ENCODE measurements at regions not wholly inside any gene's neighbourhood (a gene's known extent, or its start where the extent isn't known, plus 50 kb on each side); places are given as distances from the start of the nearest gene placed in this dataset.
"Not testable (repeated sequence)": the region's sequence is repeated elsewhere in the genome, so short reads cannot be mapped to it uniquely, and the experiment has no call there.

DNA sequence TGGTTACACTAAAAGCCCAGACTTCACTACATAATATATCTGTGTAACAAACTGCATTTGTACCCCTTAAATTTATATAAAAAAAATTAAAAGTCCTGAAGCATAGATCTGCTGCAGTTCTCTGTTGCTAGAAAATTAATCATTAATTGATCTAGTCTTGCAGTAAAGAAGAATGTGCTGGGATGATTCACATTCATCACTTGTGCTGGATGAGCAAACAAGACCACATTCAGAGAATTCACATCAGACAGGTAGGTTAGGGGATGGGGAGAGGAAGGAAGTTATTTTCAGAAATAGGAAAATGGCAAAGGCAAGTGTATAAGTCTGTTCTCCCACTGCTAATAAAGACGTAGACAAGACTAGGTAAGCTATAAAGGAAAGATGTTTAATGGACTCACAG is 1019.0 kb downstream of the KCNMA1 start:
- CTCF ChIA-PET: no interaction called here
- DNase-seq (ENCODE audit: low spot score): no peak
- intact Hi-C loops (cut with micrococcal nuclease; ENCODE audit: unreplicated experiment): no loop called here

DNA sequence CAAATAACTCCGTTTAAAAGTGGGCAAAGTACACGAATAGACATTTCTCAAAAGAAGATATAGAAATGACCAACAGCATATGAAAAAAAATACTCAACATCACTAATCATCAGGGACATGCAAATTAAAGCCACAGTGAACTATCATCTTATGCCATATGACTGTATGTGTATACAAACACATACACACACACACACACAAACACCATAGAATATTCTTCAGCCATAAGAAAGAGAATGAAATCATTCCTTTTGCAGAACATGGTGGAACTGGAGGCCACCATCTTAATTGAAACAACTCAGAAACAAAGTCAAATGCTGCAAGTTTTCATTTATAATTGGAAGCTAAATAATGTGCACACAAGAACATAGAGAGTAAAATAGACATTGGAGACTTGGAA is 1019.4 kb downstream of the KCNMA1 start:
- Histone ChIP-seq H3K4me3 (ENCODE audit: low read depth, low read length, poor library complexity, severe bottlenecking) (no peak overlapping the region), H3K4me1 (ENCODE audit: insufficient read depth, low read length, poor library complexity, severe bottlenecking) (no peaks in the 10 kb centered on the region), H3K27me3 (replicated peaks; ENCODE audit: insufficient read depth, low read depth, low read length, poor library complexity) (no peaks in the 10 kb centered on the region), H3K9me3 (ENCODE audit: low read depth, low read length, poor library complexity, severe bottlenecking) (no peaks in the 10 kb centered on the region), H3K27ac (ENCODE audit: low read depth, low read length, poor library complexity, severe bottlenecking) (no peak overlapping the region), H3K36me3 (ENCODE audit: insufficient read depth, low read length, poor library complexity, severe bottlenecking) (no peaks in the 10 kb centered on the region)
- BruUV-seq (replicated peaks): no TSS peak
- no peak for DNase-seq (ENCODE audit: low spot score)
- TF ChIP-seq, protein P1, sequence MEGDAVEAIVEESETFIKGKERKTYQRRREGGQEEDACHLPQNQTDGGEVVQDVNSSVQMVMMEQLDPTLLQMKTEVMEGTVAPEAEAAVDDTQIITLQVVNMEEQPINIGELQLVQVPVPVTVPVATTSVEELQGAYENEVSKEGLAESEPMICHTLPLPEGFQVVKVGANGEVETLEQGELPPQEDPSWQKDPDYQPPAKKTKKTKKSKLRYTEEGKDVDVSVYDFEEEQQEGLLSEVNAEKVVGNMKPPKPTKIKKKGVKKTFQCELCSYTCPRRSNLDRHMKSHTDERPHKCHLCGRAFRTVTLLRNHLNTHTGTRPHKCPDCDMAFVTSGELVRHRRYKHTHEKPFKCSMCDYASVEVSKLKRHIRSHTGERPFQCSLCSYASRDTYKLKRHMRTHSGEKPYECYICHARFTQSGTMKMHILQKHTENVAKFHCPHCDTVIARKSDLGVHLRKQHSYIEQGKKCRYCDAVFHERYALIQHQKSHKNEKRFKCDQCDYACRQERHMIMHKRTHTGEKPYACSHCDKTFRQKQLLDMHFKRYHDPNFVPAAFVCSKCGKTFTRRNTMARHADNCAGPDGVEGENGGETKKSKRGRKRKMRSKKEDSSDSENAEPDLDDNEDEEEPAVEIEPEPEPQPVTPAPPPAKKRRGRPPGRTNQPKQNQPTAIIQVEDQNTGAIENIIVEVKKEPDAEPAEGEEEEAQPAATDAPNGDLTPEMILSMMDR (conservative IDR thresholded peaks at IDR 0.05; ENCODE audit: low read depth, low read length): no peak
- no peak for TF ChIP-seq EZH2 (IDR thresholded peaks at IDR 0.05; ENCODE audit: borderline replicate concordance, low read depth, low read length, poor library complexity, severe bottlenecking)
- intact Hi-C loops (cut with micrococcal nuclease; ENCODE audit: unreplicated experiment): no loop called here
- ChIA-PET POLR2A (ENCODE audit: low non-redundant PET) (no interaction called here), CTCF (no interaction called here)

More for the DNA sequence above, 1019.0 kb downstream of the KCNMA1 start:
- Histone ChIP-seq H3K27me3 (replicated peaks; ENCODE audit: insufficient read depth, low read depth, low read length, poor library complexity) (no peaks in the 10 kb centered on the region), H3K4me1 (ENCODE audit: insufficient read depth, low read length, poor library complexity, severe bottlenecking) (no peaks in the 10 kb centered on the region), H3K4me3 (ENCODE audit: low read depth, low read length, poor library complexity, severe bottlenecking) (no peak overlapping the region), H3K36me3 (ENCODE audit: insufficient read depth, low read length, poor library complexity, severe bottlenecking) (no peaks in the 10 kb centered on the region), H3K9me3 (ENCODE audit: low read depth, low read length, poor library complexity, severe bottlenecking) (no peaks in the 10 kb centered on the region), H3K27ac (ENCODE audit: low read depth, low read length, poor library complexity, severe bottlenecking) (no peak overlapping the region)
- POLR2A ChIA-PET (ENCODE audit: low non-redundant PET): no interaction called here
- no peak for TF ChIP-seq EZH2 (IDR thresholded peaks at IDR 0.05; ENCODE audit: borderline replicate concordance, low read depth, low read length, poor library complexity, severe bottlenecking)
- TF ChIP-seq, protein P1 (conservative IDR thresholded peaks at IDR 0.05; ENCODE audit: low read depth, low read length): no peak
- BruUV-seq (replicated peaks): no TSS peak

DNA sequence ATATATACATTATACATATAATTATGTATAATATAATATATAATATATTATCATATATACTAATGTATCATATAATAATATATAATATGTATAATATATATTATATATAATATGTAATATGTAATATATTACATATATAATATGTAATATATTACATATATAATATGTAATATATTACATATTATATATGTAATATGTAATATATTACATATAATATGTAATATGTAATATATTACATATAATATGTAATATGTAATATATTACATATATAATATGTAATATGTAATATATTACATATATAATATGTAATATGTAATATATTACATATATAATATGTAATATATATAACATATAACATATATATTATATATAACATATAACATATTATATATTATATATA is 1020.9 kb downstream of the KCNMA1 start:
- POLR2A ChIA-PET (ENCODE audit: low non-redundant PET); H3K27me3 ChIP-seq (replicated peaks; ENCODE audit: insufficient read depth, low read depth, low read length, poor library complexity); H3K9me3 ChIP-seq (ENCODE audit: low read depth, low read length, poor library complexity, severe bottlenecking); BruUV-seq (replicated peaks); H3K4me3 ChIP-seq (ENCODE audit: low read depth, low read length, poor library complexity, severe bottlenecking); CTCF ChIA-PET; H3K4me1 ChIP-seq (ENCODE audit: insufficient read depth, low read length, poor library complexity, severe bottlenecking); intact Hi-C loops (cut with micrococcal nuclease; ENCODE audit: unreplicated experiment); H3K36me3 ChIP-seq (ENCODE audit: insufficient read depth, low read length, poor library complexity, severe bottlenecking); H3K27ac ChIP-seq (ENCODE audit: low read depth, low read length, poor library complexity, severe bottlenecking); DNase-seq (ENCODE audit: low spot score): not testable (repeated sequence)

DNA sequence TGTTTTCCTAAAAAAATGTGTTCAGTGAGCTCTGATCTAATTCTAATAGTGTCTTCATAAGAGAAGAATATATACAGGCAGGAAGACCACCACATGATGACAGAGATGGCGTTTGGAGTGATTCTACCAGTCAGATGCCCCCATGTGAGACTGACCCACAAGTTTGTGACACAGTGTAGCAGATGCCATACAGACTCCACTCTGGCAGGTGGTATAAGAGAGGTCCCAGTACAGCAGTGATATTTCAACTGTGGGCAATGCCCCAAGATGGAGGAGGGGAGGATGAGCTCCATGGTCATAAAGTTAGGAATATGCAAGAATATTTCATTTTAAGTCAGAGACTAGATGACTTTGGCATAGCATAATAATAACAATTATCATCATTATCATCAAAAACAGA is 1022.6 kb downstream of the KCNMA1 start:
- ChIA-PET POLR2A (ENCODE audit: low non-redundant PET) (no interaction called here), CTCF (no interaction called here)
- Histone ChIP-seq H3K4me1 (ENCODE audit: insufficient read depth, low read length, poor library complexity, severe bottlenecking) (no peaks in the 10 kb centered on the region), H3K9me3 (ENCODE audit: low read depth, low read length, poor library complexity, severe bottlenecking) (no peaks in the 10 kb centered on the region), H3K27me3 (replicated peaks; ENCODE audit: insufficient read depth, low read depth, low read length, poor library complexity) (no peaks in the 10 kb centered on the region), H3K27ac (ENCODE audit: low read depth, low read length, poor library complexity, severe bottlenecking) (no peak overlapping the region), H3K36me3 (ENCODE audit: insufficient read depth, low read length, poor library complexity, severe bottlenecking) (no peaks in the 10 kb centered on the region), H3K4me3 (ENCODE audit: low read depth, low read length, poor library complexity, severe bottlenecking) (no peak overlapping the region)
- intact Hi-C loops (cut with micrococcal nuclease; ENCODE audit: unreplicated experiment): no loop called here
- no peak for DNase-seq (ENCODE audit: low spot score)
- no TSS peak for BruUV-seq (replicated peaks)
- TF ChIP-seq EZH2 (IDR thresholded peaks at IDR 0.05; ENCODE audit: borderline replicate concordance, low read depth, low read length, poor library complexity, severe bottlenecking): no peak
- TF ChIP-seq, protein P1 (conservative IDR thresholded peaks at IDR 0.05; ENCODE audit: low read depth, low read length): no peak

Measured in A673 (cell line).